Progenitor cell of endocrine pancreas (in vitro differentiated cells): ENCODE measurements at regions not wholly inside any gene's neighbourhood (a gene's known extent, or its start where the extent isn't known, plus 50 kb on each side); places are given as distances from the start of the nearest gene placed in this dataset.
"Not testable (repeated sequence)": the region's sequence is repeated elsewhere in the genome, so short reads cannot be mapped to it uniquely, and the experiment has no call there.

ENCODE experiments used
- DNase-seq: peaks from one replicate; pipeline ENCODE4 v3.0.0; 2021; ENCODE audit warnings: low spot score; ENCODE audit not compliant: unreplicated experiment
- H3K27ac Mint-ChIP-seq: 2 replicates; pipeline ENCODE4 v1.8.0; 2021; ENCODE audit warnings: mild to moderate bottlenecking, moderate library complexity, mixed read lengths
- H3K27me3 Mint-ChIP-seq: 2 replicates; pipeline ENCODE4 v1.8.0; 2021; ENCODE audit warnings: mixed read lengths
- H3K36me3 Mint-ChIP-seq: 2 replicates; pipeline ENCODE4 v1.8.0; 2022; ENCODE audit warnings: mixed read lengths; ENCODE audit not compliant: insufficient read depth
- H3K4me1 Mint-ChIP-seq: 2 replicates; pipeline ENCODE4 v1.8.0; 2021; ENCODE audit warnings: low read depth, mixed read lengths
- H3K4me3 Mint-ChIP-seq: 2 replicates; pipeline ENCODE4 v1.8.0; 2021; ENCODE audit warnings: low read depth, mild to moderate bottlenecking, moderate library complexity, mixed read lengths
- H3K9me3 Mint-ChIP-seq: 2 replicates; pipeline ENCODE4 v1.8.0; 2021; ENCODE audit warnings: low read depth, mixed read lengths
- CTCF ChIP-seq: fragments of 200-600 bp; sonication (generic); IDR thresholded peaks from one replicate; pipeline ENCODE4 v1.5.0; 2021; ENCODE audit warnings: antibody characterized with exemption, mild to moderate bottlenecking; ENCODE audit not compliant: unreplicated experiment

GRCh38 chr1:70573317-70573843, 162.3 kb downstream of the CTH start:
- Mint-ChIP-seq H3K27me3 (no peaks in the 10 kb centered on the region), H3K36me3 (no peaks in the 10 kb centered on the region), H3K27ac (no peak overlapping the region), H3K4me1 (no peaks in the 10 kb centered on the region), H3K9me3 (no peaks in the 10 kb centered on the region), H3K4me3 (no peak overlapping the region)
- no peak for TF ChIP-seq CTCF
- no peak for DNase-seq

- H3K27ac Mint-ChIP-seq = no peak overlapping the region
- no peak for DNase-seq
- no peaks in the 10 kb centered on the region for H3K27me3 Mint-ChIP-seq
- H3K36me3 Mint-ChIP-seq = no peaks in the 10 kb centered on the region
- peaks cover 1% of the 10 kb centered on the region for H3K4me1 Mint-ChIP-seq
- no peaks in the 10 kb centered on the region for H3K9me3 Mint-ChIP-seq
- no peak for TF ChIP-seq CTCF
- no peak overlapping the region for H3K4me3 Mint-ChIP-seq
Measured at GRCh38 chr1:70581661-70582060, 170.6 kb downstream of the CTH start.

GRCh38 chr1:70583522-70583921, 172.5 kb downstream of the CTH start:
- no peak for DNase-seq
- Mint-ChIP-seq H3K27ac (no peak overlapping the region), H3K4me1 (peaks cover 4% of the 10 kb centered on the region), H3K36me3 (no peaks in the 10 kb centered on the region), H3K4me3 (no peak overlapping the region), H3K9me3 (no peaks in the 10 kb centered on the region), H3K27me3 (no peaks in the 10 kb centered on the region)
- TF ChIP-seq CTCF = no peak

- TF ChIP-seq CTCF = no peak
- DNase-seq = no peak
- Mint-ChIP-seq H3K4me3 (no peak overlapping the region), H3K27ac (no peak overlapping the region), H3K9me3 (no peaks in the 10 kb centered on the region), H3K27me3 (no peaks in the 10 kb centered on the region), H3K4me1 (peaks cover 4% of the 10 kb centered on the region), H3K36me3 (no peaks in the 10 kb centered on the region)
Measured at GRCh38 chr1:70586046-70586445, 175.0 kb downstream of the CTH start.

GRCh38 chr1:70587872-70588366, 176.9 kb downstream of the CTH start:
- H3K4me3 Mint-ChIP-seq = no peak overlapping the region
- no peak for DNase-seq
- no peak overlapping the region for H3K27ac Mint-ChIP-seq
- no peaks in the 10 kb centered on the region for H3K27me3 Mint-ChIP-seq
- peaks cover 4% of the 10 kb centered on the region for H3K4me1 Mint-ChIP-seq
- H3K36me3 Mint-ChIP-seq = no peaks in the 10 kb centered on the region
- TF ChIP-seq CTCF = no peak
- H3K9me3 Mint-ChIP-seq = no peaks in the 10 kb centered on the region

- DNase-seq, H3K27me3 Mint-ChIP-seq, H3K27ac Mint-ChIP-seq, H3K36me3 Mint-ChIP-seq, H3K9me3 Mint-ChIP-seq, H3K4me1 Mint-ChIP-seq, H3K4me3 Mint-ChIP-seq: not testable (repeated sequence)
Measured at GRCh38 chr1:70593551-70593950, 182.5 kb downstream of the CTH start.
